RWPE2 (cell line): ENCODE measurements at regions not wholly inside any gene's neighbourhood (a gene's known extent, or its start where the extent isn't known, plus 50 kb on each side); places are given as distances from the start of the nearest gene placed in this dataset.

Source experiments
- ATAC-seq: fragments of 200-7000 bp; cut with Tn5 transposase; 3 replicates; pipeline ENCODE4 v1.9.1; 2021; ENCODE audit warnings: low read depth
- DNase-seq: peaks from one replicate; pipeline ENCODE4 v3.0.0-alpha.2; 2020; ENCODE audit warnings: low spot score
- H3K27ac ChIP-seq: fragments of 450-650 bp; 2 replicates; pipeline ENCODE4 v1.5.1; 2017; ENCODE audit warnings: mild to moderate bottlenecking; ENCODE audit not compliant: poor library complexity, severe bottlenecking
- H3K27me3 ChIP-seq: fragments of 250-450 bp; sonication (Bioruptor Pico); 2 replicates; pipeline ENCODE4 v1.5.1; 2021; ENCODE audit warnings: mild to moderate bottlenecking, moderate library complexity; ENCODE audit not compliant: insufficient read depth, poor library complexity, severe bottlenecking
- H3K36me3 ChIP-seq: fragments of 250-450 bp; sonication (Bioruptor Pico); 2 replicates; pipeline ENCODE4 v1.5.1; 2020; ENCODE audit warnings: low read depth, mild to moderate bottlenecking, moderate library complexity
- H3K4me1 ChIP-seq: fragments of 250-450 bp; sonication (Bioruptor Pico); 2 replicates; pipeline ENCODE4 v1.5.1; 2021; ENCODE audit warnings: mild to moderate bottlenecking, moderate library complexity; ENCODE audit not compliant: insufficient read depth, poor library complexity, severe bottlenecking
- H3K4me3 ChIP-seq: fragments of 250-450 bp; sonication (Bioruptor Pico); 2 replicates; pipeline ENCODE4 v1.5.1; 2021; ENCODE audit warnings: mild to moderate bottlenecking, moderate library complexity; ENCODE audit not compliant: severe bottlenecking
- H3K9me3 ChIP-seq: fragments of 250-450 bp; sonication (Bioruptor Pico); 2 replicates; pipeline ENCODE4 v1.5.1; 2021; ENCODE audit warnings: mild to moderate bottlenecking, moderate library complexity; ENCODE audit not compliant: severe bottlenecking
- TF ChIP-seq, protein P1 (sequence below): fragments of 450-650 bp; IDR thresholded peaks from one replicate; pipeline ENCODE4 v1.5.1; 2017; ENCODE audit warnings: mild to moderate bottlenecking, moderate library complexity; ENCODE audit not compliant: poor library complexity, severe bottlenecking

DNA sequence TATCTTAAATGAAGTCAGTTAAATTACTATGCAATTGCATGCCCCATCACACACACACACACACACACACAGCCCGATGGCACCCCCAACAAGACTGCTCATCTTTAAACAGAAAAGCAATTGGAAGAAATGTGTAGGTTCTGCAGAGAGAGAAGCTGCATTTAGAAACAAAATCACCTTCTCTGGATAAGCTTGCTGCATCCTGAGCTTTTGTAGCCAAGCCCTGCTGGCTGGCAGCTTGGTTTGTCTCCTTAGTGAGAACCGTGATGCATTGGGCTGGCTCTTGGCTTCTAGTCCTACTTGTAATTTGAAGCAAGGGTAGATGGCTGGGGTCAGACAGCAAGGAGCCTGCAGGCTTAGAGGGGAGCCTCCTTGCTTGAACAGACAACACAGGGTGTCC is 153.8 kb downstream of the SOX9 start:
- no peaks in the 10 kb centered on the region for H3K36me3 ChIP-seq
- peaks cover 25% of the 10 kb centered on the region for H3K4me1 ChIP-seq
- no peaks in the 10 kb centered on the region for H3K9me3 ChIP-seq
- no peak for DNase-seq
- no peak overlapping the region for H3K4me3 ChIP-seq
- H3K27ac ChIP-seq: no peak overlapping the region
- H3K27me3 ChIP-seq: no peaks in the 10 kb centered on the region
- TF ChIP-seq, protein P1, sequence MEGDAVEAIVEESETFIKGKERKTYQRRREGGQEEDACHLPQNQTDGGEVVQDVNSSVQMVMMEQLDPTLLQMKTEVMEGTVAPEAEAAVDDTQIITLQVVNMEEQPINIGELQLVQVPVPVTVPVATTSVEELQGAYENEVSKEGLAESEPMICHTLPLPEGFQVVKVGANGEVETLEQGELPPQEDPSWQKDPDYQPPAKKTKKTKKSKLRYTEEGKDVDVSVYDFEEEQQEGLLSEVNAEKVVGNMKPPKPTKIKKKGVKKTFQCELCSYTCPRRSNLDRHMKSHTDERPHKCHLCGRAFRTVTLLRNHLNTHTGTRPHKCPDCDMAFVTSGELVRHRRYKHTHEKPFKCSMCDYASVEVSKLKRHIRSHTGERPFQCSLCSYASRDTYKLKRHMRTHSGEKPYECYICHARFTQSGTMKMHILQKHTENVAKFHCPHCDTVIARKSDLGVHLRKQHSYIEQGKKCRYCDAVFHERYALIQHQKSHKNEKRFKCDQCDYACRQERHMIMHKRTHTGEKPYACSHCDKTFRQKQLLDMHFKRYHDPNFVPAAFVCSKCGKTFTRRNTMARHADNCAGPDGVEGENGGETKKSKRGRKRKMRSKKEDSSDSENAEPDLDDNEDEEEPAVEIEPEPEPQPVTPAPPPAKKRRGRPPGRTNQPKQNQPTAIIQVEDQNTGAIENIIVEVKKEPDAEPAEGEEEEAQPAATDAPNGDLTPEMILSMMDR: no peak
- ATAC-seq: no peak

DNA sequence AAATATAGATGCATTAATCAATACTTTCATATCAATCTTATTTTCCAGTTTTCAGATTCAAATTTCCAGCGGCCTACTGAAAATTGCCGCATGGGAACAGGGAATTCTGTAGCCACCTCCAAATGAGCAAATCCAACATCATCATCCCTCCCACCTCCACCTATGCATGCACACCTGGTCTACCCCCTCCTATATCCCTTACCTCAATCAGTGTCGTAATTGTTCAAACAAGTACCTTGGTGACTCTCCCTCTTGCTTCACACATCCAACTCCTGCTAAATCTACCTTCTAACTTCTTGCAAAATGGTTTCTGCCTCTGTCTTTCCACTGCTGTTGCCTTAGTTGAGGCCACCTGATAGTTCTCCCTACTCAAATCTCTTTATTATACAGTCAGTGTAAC is 160.1 kb downstream of the SOX9 start:
- ATAC-seq: no peak
- H3K4me1 ChIP-seq: peaks cover 7% of the 10 kb centered on the region
- no peak overlapping the region for H3K4me3 ChIP-seq
- TF ChIP-seq, protein P1: no peak
- peaks cover 3% of the 10 kb centered on the region for H3K9me3 ChIP-seq
- DNase-seq: no peak
- no peak overlapping the region for H3K27ac ChIP-seq
- no peaks in the 10 kb centered on the region for H3K36me3 ChIP-seq
- no peaks in the 10 kb centered on the region for H3K27me3 ChIP-seq

DNA sequence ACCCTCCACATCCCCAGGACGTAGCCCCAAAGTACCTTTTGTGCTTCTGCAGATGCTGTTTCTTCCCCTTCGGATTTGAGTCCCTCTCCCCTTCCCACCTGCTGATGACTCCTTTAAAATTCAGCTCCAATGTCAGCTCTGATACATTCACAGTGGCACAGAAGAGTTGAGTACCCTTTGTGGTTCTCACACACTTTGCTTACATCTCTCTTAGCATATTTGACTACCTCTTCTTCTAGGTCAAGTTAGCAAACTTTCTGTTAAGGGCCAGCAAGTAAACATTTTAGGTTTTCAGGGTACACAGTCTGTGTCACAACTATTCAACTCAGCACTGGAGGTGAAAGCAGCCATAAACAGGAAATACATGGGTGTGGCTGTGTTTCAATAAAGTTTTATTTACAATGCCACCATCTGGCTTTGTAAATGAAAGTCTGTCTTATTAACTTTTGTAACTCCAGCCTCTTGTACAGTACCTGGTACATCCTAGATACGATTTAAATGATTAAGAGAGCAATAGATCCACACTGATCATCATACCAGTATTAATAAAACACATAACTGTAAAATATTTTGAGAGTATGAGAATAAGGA is 161.7 kb downstream of the SOX9 start:
- ATAC-seq (no peak), DNase-seq (no peak)
- TF ChIP-seq, protein P1: no peak
- Histone ChIP-seq H3K27ac (no peak overlapping the region), H3K36me3 (no peaks in the 10 kb centered on the region), H3K4me1 (peaks cover 7% of the 10 kb centered on the region), H3K27me3 (no peaks in the 10 kb centered on the region), H3K4me3 (no peak overlapping the region), H3K9me3 (peaks cover 3% of the 10 kb centered on the region)

DNA sequence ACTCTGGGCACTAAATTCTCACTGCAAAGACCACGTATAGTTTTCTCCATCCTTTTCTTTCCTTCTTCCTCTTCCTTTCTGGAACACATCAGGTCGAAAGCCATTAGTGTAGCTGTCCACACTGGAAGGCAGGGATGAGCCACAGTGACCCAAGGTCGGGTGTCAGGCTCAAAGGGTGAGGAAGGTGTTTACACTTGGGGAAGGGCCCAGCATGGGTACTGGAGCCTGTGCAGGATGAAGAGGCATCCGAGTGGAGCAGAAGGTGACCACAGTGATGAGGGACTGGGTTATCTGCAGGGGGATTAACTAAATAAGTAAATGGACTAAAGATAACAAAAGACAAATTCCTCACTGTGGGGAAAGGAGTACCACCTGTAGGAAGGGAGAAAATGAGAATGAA is 164.0 kb downstream of the SOX9 start:
- no peak overlapping the region for H3K27ac ChIP-seq

DNA sequence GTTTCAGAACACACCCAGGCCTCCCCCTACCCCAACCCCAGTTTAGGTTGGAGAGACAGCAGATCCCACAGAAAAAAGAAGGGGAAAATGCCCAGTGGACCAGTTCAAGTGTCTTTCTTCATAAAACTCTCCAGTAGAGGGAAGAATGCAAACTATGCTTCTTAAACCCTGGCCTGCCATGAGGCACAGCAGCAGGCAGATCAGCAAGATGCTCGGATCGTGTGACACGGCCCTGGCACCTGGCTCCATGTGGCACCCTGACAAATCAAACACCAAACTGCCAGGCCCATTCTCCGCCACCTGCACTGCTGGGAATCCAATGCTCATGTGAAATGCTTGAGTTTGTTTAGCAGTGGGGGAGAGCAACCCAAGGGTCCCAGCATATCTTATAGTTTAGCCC is 166.8 kb downstream of the SOX9 start:
- no peak overlapping the region for H3K27ac ChIP-seq
- DNase-seq (no peak), ATAC-seq (no peak)
- no peaks in the 10 kb centered on the region for H3K27me3 ChIP-seq
- no peak overlapping the region for H3K4me3 ChIP-seq
- H3K4me1 ChIP-seq: peaks cover 6% of the 10 kb centered on the region
- no peaks in the 10 kb centered on the region for H3K36me3 ChIP-seq
- TF ChIP-seq, protein P1: no peak
- peaks cover 3% of the 10 kb centered on the region for H3K9me3 ChIP-seq

More for the DNA sequence above, 164.0 kb downstream of the SOX9 start:
- Histone ChIP-seq H3K4me1 (peaks cover 7% of the 10 kb centered on the region), H3K27me3 (no peaks in the 10 kb centered on the region), H3K9me3 (peaks cover 3% of the 10 kb centered on the region), H3K4me3 (no peak overlapping the region), H3K36me3 (no peaks in the 10 kb centered on the region)
- ATAC-seq (no peak), DNase-seq (no peak)
- TF ChIP-seq, protein P1: no peak
